Colonic mucosa (tissue), 4 donors: ENCODE measurements at regions not wholly inside any gene's neighbourhood (a gene's known extent, or its start where the extent isn't known, plus 50 kb on each side); places are given as distances from the start of the nearest gene placed in this dataset.

Experiments used
- DNase-seq: peaks from one replicate; pipeline ENCODE4 v3.0.0-alpha.2; 2020
- H3K27ac ChIP-seq: fragments of 200-600 bp; one replicate; pipeline ENCODE4 v1.8.0; 2021
- H3K27me3 ChIP-seq: fragments of 200-600 bp; one replicate; pipeline ENCODE4 v1.8.0; 2021
- H3K36me3 ChIP-seq: fragments of 200-600 bp; one replicate; pipeline ENCODE4 v1.8.0; 2021
- H3K4me1 ChIP-seq: fragments of 200-600 bp; one replicate; pipeline ENCODE4 v1.8.0; 2021; ENCODE audit warnings: mild to moderate bottlenecking
- H3K4me3 ChIP-seq: fragments of 200-600 bp; one replicate; pipeline ENCODE4 v1.8.0; 2021
- H3K9ac ChIP-seq, 2 donors: one replicate each; pipeline ENCODE4 v1.7.0; 2013; ENCODE audit warnings: control low read depth in 2 of 2, low read depth in 2 of 2, low read length in 2 of 2
- H3K9me3 ChIP-seq: fragments of 200-600 bp; one replicate; pipeline ENCODE4 v1.8.0; 2021
- intact Hi-C: fragments of 100-400 bp; cut with DNase I; formaldehyde crosslinking; loops from one replicate; pipeline ENCODE4 v1.14.1; 2022
- TF ChIP-seq, protein P1 (sequence below): fragments of 200-600 bp; IDR thresholded peaks from one replicate; pipeline ENCODE4 v1.8.0; 2022; ENCODE audit warnings: antibody characterized with exemption, mild to moderate bottlenecking
- donor health status: healthy.
- donor health status: DM: no; HTN: no; CAD: no.
- donor health status: DM: no; HTN: no; CAD: no.

- H3K36me3 ChIP-seq, result no peaks in the 10 kb centered on the region
- H3K9me3 ChIP-seq, result no peaks in the 10 kb centered on the region
- TF ChIP-seq, protein P1, sequence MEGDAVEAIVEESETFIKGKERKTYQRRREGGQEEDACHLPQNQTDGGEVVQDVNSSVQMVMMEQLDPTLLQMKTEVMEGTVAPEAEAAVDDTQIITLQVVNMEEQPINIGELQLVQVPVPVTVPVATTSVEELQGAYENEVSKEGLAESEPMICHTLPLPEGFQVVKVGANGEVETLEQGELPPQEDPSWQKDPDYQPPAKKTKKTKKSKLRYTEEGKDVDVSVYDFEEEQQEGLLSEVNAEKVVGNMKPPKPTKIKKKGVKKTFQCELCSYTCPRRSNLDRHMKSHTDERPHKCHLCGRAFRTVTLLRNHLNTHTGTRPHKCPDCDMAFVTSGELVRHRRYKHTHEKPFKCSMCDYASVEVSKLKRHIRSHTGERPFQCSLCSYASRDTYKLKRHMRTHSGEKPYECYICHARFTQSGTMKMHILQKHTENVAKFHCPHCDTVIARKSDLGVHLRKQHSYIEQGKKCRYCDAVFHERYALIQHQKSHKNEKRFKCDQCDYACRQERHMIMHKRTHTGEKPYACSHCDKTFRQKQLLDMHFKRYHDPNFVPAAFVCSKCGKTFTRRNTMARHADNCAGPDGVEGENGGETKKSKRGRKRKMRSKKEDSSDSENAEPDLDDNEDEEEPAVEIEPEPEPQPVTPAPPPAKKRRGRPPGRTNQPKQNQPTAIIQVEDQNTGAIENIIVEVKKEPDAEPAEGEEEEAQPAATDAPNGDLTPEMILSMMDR, result no peak
- H3K27me3 ChIP-seq, result no peaks in the 10 kb centered on the region
- no peak overlapping the region for H3K9ac ChIP-seq
- intact Hi-C loops, result no loop called here
- no peak overlapping the region for H3K4me3 ChIP-seq
- no peaks in the 10 kb centered on the region for H3K4me1 ChIP-seq
- H3K27ac ChIP-seq, result no peak overlapping the region
- no peak for DNase-seq
These were observed 188.6 kb downstream of the RPS24 start for GRCh38 chr10:78222096-78222790.

- no peak for DNase-seq
- Histone ChIP-seq H3K9ac (no peak overlapping the region), H3K27ac (no peak overlapping the region), H3K9me3 (no peaks in the 10 kb centered on the region), H3K36me3 (no peaks in the 10 kb centered on the region), H3K27me3 (no peaks in the 10 kb centered on the region), H3K4me3 (no peak overlapping the region), H3K4me1 (no peaks in the 10 kb centered on the region)
- intact Hi-C loops, result no loop called here
- TF ChIP-seq, protein P1, result no peak
These were observed 189.4 kb downstream of the RPS24 start for GRCh38 chr10:78223088-78223487.

DNA sequence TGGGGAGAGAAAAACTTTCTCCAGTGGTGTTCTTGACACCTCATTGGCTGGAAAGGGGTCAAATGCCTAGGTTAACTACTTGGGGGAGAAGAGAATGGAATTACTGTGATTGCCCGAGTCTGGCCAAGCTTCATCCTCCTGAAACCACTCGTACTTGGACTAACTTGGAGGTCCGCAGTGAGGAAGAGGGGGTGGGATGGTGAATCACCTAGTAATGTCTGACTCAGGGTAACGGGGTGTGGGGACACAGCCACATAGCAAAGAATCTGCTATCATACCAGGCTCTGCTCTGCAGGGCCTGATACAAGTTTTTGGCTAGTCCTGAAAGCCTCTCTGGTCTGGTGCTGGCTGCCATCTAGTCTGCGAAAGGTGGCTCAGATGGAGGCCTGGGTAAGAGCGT is 190.9 kb downstream of the RPS24 start:
- H3K4me3 ChIP-seq, result no peak overlapping the region
- no peaks in the 10 kb centered on the region for H3K9me3 ChIP-seq
- TF ChIP-seq, protein P1, result no peak
- no peaks in the 10 kb centered on the region for H3K27me3 ChIP-seq
- intact Hi-C loops, result no loop called here
- no peak overlapping the region for H3K9ac ChIP-seq
- H3K36me3 ChIP-seq, result no peaks in the 10 kb centered on the region
- no peaks in the 10 kb centered on the region for H3K4me1 ChIP-seq
- no peak overlapping the region for H3K27ac ChIP-seq
- no peak for DNase-seq

- intact Hi-C loops, result no loop called here
These were observed 191.9 kb downstream of the RPS24 start for GRCh38 chr10:78225594-78225993.

GRCh38 chr10:78229489-78229888 is 195.8 kb downstream of the RPS24 start:
- TF ChIP-seq, protein P1, result no peak
- no peak overlapping the region for H3K9ac ChIP-seq
- H3K27me3 ChIP-seq, result no peaks in the 10 kb centered on the region
- H3K4me1 ChIP-seq, result no peaks in the 10 kb centered on the region
- DNase-seq, result no peak
- H3K36me3 ChIP-seq, result no peaks in the 10 kb centered on the region
- H3K27ac ChIP-seq, result no peak overlapping the region
- intact Hi-C loops, result no loop called here
- no peak overlapping the region for H3K4me3 ChIP-seq
- no peaks in the 10 kb centered on the region for H3K9me3 ChIP-seq

More at GRCh38 chr10:78225594-78225993, 191.9 kb downstream of the RPS24 start:
- H3K9me3 ChIP-seq, result no peaks in the 10 kb centered on the region
- no peaks in the 10 kb centered on the region for H3K4me1 ChIP-seq
- DNase-seq, result no peak
- no peak overlapping the region for H3K9ac ChIP-seq
- no peaks in the 10 kb centered on the region for H3K27me3 ChIP-seq
- no peak overlapping the region for H3K4me3 ChIP-seq
- TF ChIP-seq, protein P1, result no peak
- H3K36me3 ChIP-seq, result no peaks in the 10 kb centered on the region
- H3K27ac ChIP-seq, result no peak overlapping the region
